Peyer's patch (tissue), 4 donors: ENCODE measurements at regions not wholly inside any gene's neighbourhood (a gene's known extent, or its start where the extent isn't known, plus 50 kb on each side); places are given as distances from the start of the nearest gene placed in this dataset.

ENCODE experiments used
- CTCF ChIP-seq, 6 experiments: fragments of 450-650 bp in 4 of 6; fragments of 200-600 bp in 2 of 6; sonication (generic) in 1 of 6; IDR thresholded peaks; one replicate each; pipeline ENCODE4 v1.5.1; 2017 to 2019; ENCODE audit warnings: antibody characterized with exemption in 6 of 6, mild to moderate bottlenecking in 3 of 6, moderate library complexity in 1 of 6
- POLR2A ChIP-seq, 2 donors: fragments of 450-650 bp; IDR thresholded peaks; one replicate each; pipeline ENCODE4 v1.5.1; 2017; ENCODE audit warnings: antibody characterized with exemption in 2 of 2, mild to moderate bottlenecking in 2 of 2, moderate library complexity in 2 of 2

GRCh38 chr14:97592341-97592980 is 795.3 kb downstream of the VRK1 start:
- TF ChIP-seq CTCF (IDR thresholded peaks at IDR 0.05) (no peak), POLR2A (IDR thresholded peaks at IDR 0.05) (no peak)
